H9 (cell line): ENCODE measurements at regions not wholly inside any gene's neighbourhood (a gene's known extent, or its start where the extent isn't known, plus 50 kb on each side); places are given as distances from the start of the nearest gene placed in this dataset.

ENCODE experiments used
- DNase-seq: peaks from one replicate; pipeline ENCODE4 v3.0.0-alpha.2; 2017
- H2AFZ ChIP-seq: one replicate; pipeline ENCODE4 v1.6.1; 2013; ENCODE audit warnings: mild to moderate bottlenecking, low read length, control low read depth, moderate library complexity
- H2AK5ac ChIP-seq: 2 replicates; pipeline ENCODE4 v1.6.1; 2013; ENCODE audit warnings: low read length, control low read depth, mixed read lengths; ENCODE audit not compliant: insufficient read length
- H2BK120ac ChIP-seq: one replicate; pipeline ENCODE4 v1.6.1; 2013; ENCODE audit warnings: low read depth, mild to moderate bottlenecking, low read length, control low read depth, inconsistent platforms; ENCODE audit not compliant: poor library complexity, severe bottlenecking
- H2BK12ac ChIP-seq: 2 replicates; pipeline ENCODE4 v1.6.1; 2013; ENCODE audit warnings: low read length, control low read depth, mixed read lengths, low read depth; ENCODE audit not compliant: insufficient read length
- H2BK15ac ChIP-seq: 2 replicates; pipeline ENCODE4 v1.6.1; 2013; ENCODE audit warnings: low read depth, low read length, control low read depth
- H2BK20ac ChIP-seq: one replicate; pipeline ENCODE4 v1.6.1; 2013; ENCODE audit warnings: low read depth, mild to moderate bottlenecking, low read length, control low read depth, inconsistent platforms; ENCODE audit not compliant: poor library complexity, severe bottlenecking
- H2BK5ac ChIP-seq: 2 replicates; pipeline ENCODE4 v1.6.1; 2013; ENCODE audit warnings: low read length, control low read depth, mixed read lengths; ENCODE audit not compliant: insufficient read length
- H3K14ac ChIP-seq: 2 replicates; pipeline ENCODE4 v1.6.1; 2013; ENCODE audit warnings: low read length, control low read depth; ENCODE audit not compliant: insufficient read depth
- H3K18ac ChIP-seq: 2 replicates; pipeline ENCODE4 v1.6.1; 2013; ENCODE audit warnings: low read depth, mild to moderate bottlenecking, mixed read lengths, low read length, control low read depth; ENCODE audit not compliant: insufficient read length
- H3K23ac ChIP-seq: 2 replicates; pipeline ENCODE4 v1.6.1; 2013; ENCODE audit warnings: low read length, control low read depth, mixed read lengths, low read depth; ENCODE audit not compliant: insufficient read length
- H3K23me2 ChIP-seq: 2 replicates; pipeline ENCODE4 v1.6.1; 2013; ENCODE audit warnings: low read depth, mild to moderate bottlenecking, mixed read lengths, low read length, control low read depth; ENCODE audit not compliant: insufficient read length, poor library complexity, severe bottlenecking
- H3K27ac ChIP-seq: 2 replicates; pipeline ENCODE4 v1.5.1; 2013; ENCODE audit warnings: low read length, control low read depth, mixed read lengths, low read depth; ENCODE audit not compliant: insufficient read length
- H3K27me3 ChIP-seq: 2 replicates; pipeline ENCODE4 v1.6.1; 2013; ENCODE audit warnings: low read length, control low read depth, inconsistent platforms; ENCODE audit not compliant: insufficient read depth
- H3K4ac ChIP-seq: 2 replicates; pipeline ENCODE4 v1.6.1; 2013; ENCODE audit warnings: low read depth, mild to moderate bottlenecking, control low read depth, inconsistent platforms, low read length, moderate library complexity
- H3K4me1 ChIP-seq: 2 replicates; pipeline ENCODE4 v1.6.1; 2013; ENCODE audit warnings: low read length, control low read depth, inconsistent platforms; ENCODE audit not compliant: insufficient read depth
- H3K4me2 ChIP-seq: 2 replicates; pipeline ENCODE4 v1.6.1; 2013; ENCODE audit warnings: low read length, control low read depth, mixed read lengths; ENCODE audit not compliant: insufficient read length, insufficient read depth
- H3K56ac ChIP-seq: 2 replicates; pipeline ENCODE4 v1.6.1; 2013; ENCODE audit warnings: low read depth, mild to moderate bottlenecking, mixed read lengths, low read length, control low read depth; ENCODE audit not compliant: insufficient read length
- H3K79me1 ChIP-seq: 2 replicates; pipeline ENCODE4 v1.6.1; 2013; ENCODE audit warnings: low read depth, mild to moderate bottlenecking, moderate library complexity, low read length, control low read depth, inconsistent platforms; ENCODE audit not compliant: insufficient read depth, poor library complexity, severe bottlenecking
- H3K79me2 ChIP-seq: 2 replicates; pipeline ENCODE4 v1.6.1; 2013; ENCODE audit warnings: low read length, control low read depth, inconsistent platforms; ENCODE audit not compliant: insufficient read depth
- H3K9ac ChIP-seq: 2 replicates; pipeline ENCODE4 v1.6.1; 2013; ENCODE audit warnings: low read length, control low read depth, mixed read lengths; ENCODE audit not compliant: insufficient read length; ENCODE audit errors: extremely low read depth
- H3K9me3 ChIP-seq: one replicate; pipeline ENCODE4 v1.6.1; 2013; ENCODE audit warnings: low read depth, low read length, inconsistent platforms; ENCODE audit not compliant: control insufficient read depth
- H3T11ph ChIP-seq: one replicate; pipeline ENCODE4 v1.6.1; 2013; ENCODE audit warnings: mild to moderate bottlenecking, low read length, control low read depth, inconsistent platforms
- H4K20me1 ChIP-seq: one replicate; pipeline ENCODE4 v1.6.1; 2013; ENCODE audit not compliant: control insufficient read depth, insufficient read length, insufficient read depth
- H4K5ac ChIP-seq: 2 replicates; pipeline ENCODE4 v1.6.1; 2013; ENCODE audit warnings: low read depth, mild to moderate bottlenecking, mixed read lengths, low read length, control low read depth; ENCODE audit not compliant: insufficient read length
- H4K8ac ChIP-seq: replicated peaks from 2 replicates; pipeline ENCODE4 v1.6.1; 2013; ENCODE audit warnings: low read length, control low read depth, mixed read lengths, low read depth; ENCODE audit not compliant: insufficient read length
- H4K91ac ChIP-seq: 2 replicates; pipeline ENCODE4 v1.6.1; 2013; ENCODE audit warnings: low read depth, mild to moderate bottlenecking, moderate library complexity, mixed read lengths, low read length, control low read depth; ENCODE audit not compliant: insufficient read length
- H3K27ac Mint-ChIP-seq, 3 experiments: 2 replicates in 2 of 3; 3 replicates in 1 of 3; pipeline ENCODE4 v1.8.0; 2020 to 2021; ENCODE audit warnings: mixed read lengths in 3 of 3, mild to moderate bottlenecking in 1 of 3, moderate library complexity in 1 of 3
- H3K27me3 Mint-ChIP-seq: 2 replicates; pipeline ENCODE4 v1.8.0; 2021; ENCODE audit warnings: low read depth, mild to moderate bottlenecking, moderate library complexity, mixed read lengths
- H3K36me3 Mint-ChIP-seq, 3 experiments: 2 replicates in 2 of 3; 3 replicates in 1 of 3; pipeline ENCODE4 v1.8.0; 2020 to 2021; ENCODE audit warnings: low read depth in 3 of 3, mixed read lengths in 3 of 3; ENCODE audit not compliant: insufficient read depth in 1 of 3
- H3K4me1 Mint-ChIP-seq, 2 experiments: 2 replicates each; pipeline ENCODE4 v1.8.0; 2020; ENCODE audit warnings: mixed read lengths in 2 of 2
- H3K4me3 Mint-ChIP-seq, 2 experiments: 2 replicates in 1 of 2; 3 replicates in 1 of 2; pipeline ENCODE4 v1.8.0; 2020 to 2021; ENCODE audit warnings: mild to moderate bottlenecking in 2 of 2, mixed read lengths in 2 of 2, moderate library complexity in 1 of 2
- H3K9me3 Mint-ChIP-seq, 2 experiments: 2 replicates in 1 of 2; 3 replicates in 1 of 2; pipeline ENCODE4 v1.8.0; 2020; ENCODE audit warnings: mild to moderate bottlenecking in 2 of 2, mixed read lengths in 2 of 2, moderate library complexity in 1 of 2
- CTCF ChIP-seq: fragments of 200-600 bp; sonication (generic); conservative IDR thresholded peaks from 3 replicates; pipeline ENCODE4 v1.8.0; 2021; ENCODE audit warnings: antibody characterized with exemption, mild to moderate bottlenecking
- WGBS: extraction: QIAGEN DNeasy Blood & Tissue Kit; methylation state at CpG from one replicate; pipeline ENCODE4 v1.1.7; 2013; ENCODE audit warnings: missing lambda C conversion rate, low lambda C conversion rate, mixed read lengths; ENCODE audit not compliant: insufficient read length; ENCODE audit errors: extremely low coverage; 5-methylcytosine and 5-hydroxymethylcytosine counted together

- Histone ChIP-seq H3K9ac (no peak overlapping the region), H3K18ac (no peak overlapping the region), H2BK20ac (no peak overlapping the region), H3K9me3 (no peaks in the 10 kb centered on the region), H3K4ac (no peak overlapping the region), H4K5ac (no peak overlapping the region), H4K20me1 (no peaks in the 10 kb centered on the region), H4K8ac (no peak overlapping the region), H2AFZ (no peak overlapping the region), H2BK120ac (no peak overlapping the region), H2BK12ac (no peak overlapping the region), H4K91ac (no peak overlapping the region), H3K23ac (no peak overlapping the region), H2AK5ac (no peak overlapping the region), H2BK5ac (no peak overlapping the region), H2BK15ac (no peak overlapping the region), H3K27me3 (no peaks in the 10 kb centered on the region), H3T11ph (no peak overlapping the region), H3K14ac (no peak overlapping the region), H3K79me2 (no peaks in the 10 kb centered on the region), H3K56ac (no peak overlapping the region), H3K27ac (no peak overlapping the region), H3K79me1 (no peaks in the 10 kb centered on the region), H3K4me1 (no peaks in the 10 kb centered on the region), H3K23me2 (no peaks in the 10 kb centered on the region), H3K4me2 (no peak overlapping the region)
- WGBS: no CpG with 5 or more reads among the region's 4 CpGs
- Mint-ChIP-seq H3K4me3 (no peak overlapping the region), H3K36me3 (no peaks in the 10 kb centered on the region), H3K4me1 (peaks cover 8% of the 10 kb centered on the region in 2 experiments), H3K9me3 (no peaks in the 10 kb centered on the region), H3K27ac (no peak overlapping the region), H3K27me3 (peaks cover 2% of the 10 kb centered on the region; the same call in 1 of the 2 replicates)
- no peak for DNase-seq
- TF ChIP-seq CTCF: no peak
Observed at GRCh38 chr16:73378471-73378870, 330.5 kb upstream of the ZFHX3 start.
